Neural progenitor cell (in vitro differentiated cells): ENCODE measurements at regions not wholly inside any gene's neighbourhood (a gene's known extent, or its start where the extent isn't known, plus 50 kb on each side); places are given as distances from the start of the nearest gene placed in this dataset.

ENCODE experiments used
- CTCF ChIP-seq: fragments of 200-600 bp; sonication (generic); IDR thresholded peaks from 2 replicates; pipeline ENCODE4 v1.5.1; 2017; ENCODE audit warnings: antibody characterized with exemption, mild to moderate bottlenecking
- EZH2 ChIP-seq: fragments of 200-600 bp; sonication (generic); IDR thresholded peaks from 2 replicates; pipeline ENCODE4 v1.6.1; 2017; ENCODE audit warnings: antibody characterized with exemption, mild to moderate bottlenecking, moderate library complexity
- EZH2phosphoT487 ChIP-seq: fragments of 200-600 bp; sonication (generic); IDR thresholded peaks from 2 replicates; pipeline ENCODE4 v1.6.1; 2017; ENCODE audit warnings: antibody characterized with exemption

GRCh38 chr10:20380401-20380800 lies 516.7 kb downstream of the NEBL start:
- TF ChIP-seq CTCF (no peak), EZH2phosphoT487 (no peak), EZH2 (no peak)
